ENCODE measurements at regions not wholly inside any gene's neighbourhood (a gene's known extent, or its start where the extent isn't known, plus 50 kb on each side); places are given as distances from the start of the nearest gene placed in this dataset.

DNA sequence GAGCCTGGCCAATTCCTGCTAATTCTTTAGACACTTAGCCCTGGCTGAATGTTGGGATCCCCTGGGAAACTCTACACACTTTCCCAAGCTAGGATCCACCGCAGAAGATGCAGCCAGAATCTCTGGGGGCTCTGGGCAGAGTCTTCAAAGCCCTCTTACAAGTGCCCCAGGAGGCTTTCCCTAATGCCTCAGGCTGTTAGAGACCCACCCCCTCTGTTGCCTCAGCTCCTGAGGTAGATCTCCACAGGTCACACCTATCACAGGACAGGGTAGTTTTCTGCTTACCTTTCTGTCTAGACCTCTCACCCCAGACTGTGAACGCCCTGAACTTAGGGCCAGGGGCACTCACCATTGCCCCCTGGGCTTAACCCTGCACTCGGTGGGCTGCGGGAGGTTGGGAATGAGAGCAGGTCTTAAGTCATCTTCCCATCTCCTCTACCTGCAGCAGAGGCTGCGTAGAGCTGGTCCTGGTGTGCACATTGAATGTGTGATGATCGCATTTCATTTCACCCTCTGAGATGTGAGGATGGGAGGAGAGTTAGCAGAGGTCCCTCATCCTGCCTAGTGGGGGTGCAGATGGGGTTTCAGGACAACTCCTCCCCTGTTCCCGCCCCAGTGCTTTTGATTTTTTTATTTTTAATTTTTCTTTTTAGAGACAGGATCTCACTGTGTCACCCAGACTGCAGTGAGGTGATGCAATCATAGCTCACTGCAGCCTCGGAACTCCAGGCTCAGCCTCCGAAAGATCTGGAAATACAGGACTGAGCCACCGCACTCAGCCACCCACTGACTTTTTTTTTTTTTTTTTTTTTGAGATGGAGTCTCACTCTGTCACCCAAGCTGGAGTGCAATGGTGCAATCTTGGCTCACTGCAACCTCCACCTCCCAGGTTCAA, 89.0 kb upstream of the LHX1 start:
- TF ChIP-seq, protein P1, sequence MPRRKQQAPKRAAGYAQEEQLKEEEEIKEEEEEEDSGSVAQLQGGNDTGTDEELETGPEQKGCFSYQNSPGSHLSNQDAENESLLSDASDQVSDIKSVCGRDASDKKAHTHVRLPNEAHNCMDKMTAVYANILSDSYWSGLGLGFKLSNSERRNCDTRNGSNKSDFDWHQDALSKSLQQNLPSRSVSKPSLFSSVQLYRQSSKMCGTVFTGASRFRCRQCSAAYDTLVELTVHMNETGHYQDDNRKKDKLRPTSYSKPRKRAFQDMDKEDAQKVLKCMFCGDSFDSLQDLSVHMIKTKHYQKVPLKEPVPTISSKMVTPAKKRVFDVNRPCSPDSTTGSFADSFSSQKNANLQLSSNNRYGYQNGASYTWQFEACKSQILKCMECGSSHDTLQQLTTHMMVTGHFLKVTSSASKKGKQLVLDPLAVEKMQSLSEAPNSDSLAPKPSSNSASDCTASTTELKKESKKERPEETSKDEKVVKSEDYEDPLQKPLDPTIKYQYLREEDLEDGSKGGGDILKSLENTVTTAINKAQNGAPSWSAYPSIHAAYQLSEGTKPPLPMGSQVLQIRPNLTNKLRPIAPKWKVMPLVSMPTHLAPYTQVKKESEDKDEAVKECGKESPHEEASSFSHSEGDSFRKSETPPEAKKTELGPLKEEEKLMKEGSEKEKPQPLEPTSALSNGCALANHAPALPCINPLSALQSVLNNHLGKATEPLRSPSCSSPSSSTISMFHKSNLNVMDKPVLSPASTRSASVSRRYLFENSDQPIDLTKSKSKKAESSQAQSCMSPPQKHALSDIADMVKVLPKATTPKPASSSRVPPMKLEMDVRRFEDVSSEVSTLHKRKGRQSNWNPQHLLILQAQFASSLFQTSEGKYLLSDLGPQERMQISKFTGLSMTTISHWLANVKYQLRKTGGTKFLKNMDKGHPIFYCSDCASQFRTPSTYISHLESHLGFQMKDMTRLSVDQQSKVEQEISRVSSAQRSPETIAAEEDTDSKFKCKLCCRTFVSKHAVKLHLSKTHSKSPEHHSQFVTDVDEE (CRISPR knock-in tag; IDR thresholded peaks at IDR 0.05): no peak
- no peak for TF ChIP-seq ISL1 (CRISPR knock-in tag; IDR thresholded peaks at IDR 0.05)
- TF ChIP-seq ZC3H10 (CRISPR knock-in tag; IDR thresholded peaks at IDR 0.05): no peak
- TF ChIP-seq ZNF8 (CRISPR knock-in tag; IDR thresholded peaks at IDR 0.05): no peak
- TF ChIP-seq, protein P2, sequence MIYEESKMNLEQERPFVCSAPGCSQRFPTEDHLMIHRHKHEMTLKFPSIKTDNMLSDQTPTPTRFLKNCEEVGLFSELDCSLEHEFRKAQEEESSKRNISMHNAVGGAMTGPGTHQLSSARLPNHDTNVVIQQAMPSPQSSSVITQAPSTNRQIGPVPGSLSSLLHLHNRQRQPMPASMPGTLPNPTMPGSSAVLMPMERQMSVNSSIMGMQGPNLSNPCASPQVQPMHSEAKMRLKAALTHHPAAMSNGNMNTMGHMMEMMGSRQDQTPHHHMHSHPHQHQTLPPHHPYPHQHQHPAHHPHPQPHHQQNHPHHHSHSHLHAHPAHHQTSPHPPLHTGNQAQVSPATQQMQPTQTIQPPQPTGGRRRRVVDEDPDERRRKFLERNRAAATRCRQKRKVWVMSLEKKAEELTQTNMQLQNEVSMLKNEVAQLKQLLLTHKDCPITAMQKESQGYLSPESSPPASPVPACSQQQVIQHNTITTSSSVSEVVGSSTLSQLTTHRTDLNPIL (CRISPR knock-in tag; IDR thresholded peaks at IDR 0.05; ENCODE audit: low read depth): no peak
- no peak for TF ChIP-seq ZFP3 (CRISPR knock-in tag; IDR thresholded peaks at IDR 0.05)
- no peak for TF ChIP-seq ZNF565 (CRISPR knock-in tag; conservative IDR thresholded peaks at IDR 0.05; ENCODE audit: low read depth)
